ENCODE measurements at regions not wholly inside any gene's neighbourhood (a gene's known extent, or its start where the extent isn't known, plus 50 kb on each side); places are given as distances from the start of the nearest gene placed in this dataset.

DNA sequence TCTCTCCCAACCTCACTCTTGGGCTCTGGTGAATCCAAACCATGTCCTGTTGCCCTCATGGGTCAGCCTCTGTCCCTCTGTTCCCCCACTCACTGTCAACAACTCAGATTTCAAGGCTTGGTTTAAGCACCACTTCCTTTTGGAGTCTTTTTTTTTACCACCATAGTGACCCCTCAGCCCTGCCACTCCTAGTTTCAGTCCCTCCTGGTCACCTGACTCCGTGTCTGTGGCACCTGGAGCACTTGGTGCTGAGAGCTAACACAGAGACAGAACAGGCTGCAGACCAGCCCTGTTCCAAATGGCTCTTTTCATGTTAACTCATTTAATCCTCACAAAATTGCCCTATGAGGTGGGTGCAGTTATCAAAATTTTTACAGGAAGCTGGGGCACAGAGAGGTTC, 53.6 kb upstream of the SMNDC1 start:
- no peak overlapping the region for H3K4me3 ChIP-seq
- H3K27ac ChIP-seq: no peak overlapping the region
- intact Hi-C loops (cut with DNase I): no loop called here
- no peaks in the 10 kb centered on the region for H3K9me3 ChIP-seq
- H3K27me3 ChIP-seq: no peaks in the 10 kb centered on the region
- ATAC-seq (no peak), DNase-seq (no peak)
- no peaks in the 10 kb centered on the region for H3K36me3 ChIP-seq
- TF ChIP-seq, protein P1, sequence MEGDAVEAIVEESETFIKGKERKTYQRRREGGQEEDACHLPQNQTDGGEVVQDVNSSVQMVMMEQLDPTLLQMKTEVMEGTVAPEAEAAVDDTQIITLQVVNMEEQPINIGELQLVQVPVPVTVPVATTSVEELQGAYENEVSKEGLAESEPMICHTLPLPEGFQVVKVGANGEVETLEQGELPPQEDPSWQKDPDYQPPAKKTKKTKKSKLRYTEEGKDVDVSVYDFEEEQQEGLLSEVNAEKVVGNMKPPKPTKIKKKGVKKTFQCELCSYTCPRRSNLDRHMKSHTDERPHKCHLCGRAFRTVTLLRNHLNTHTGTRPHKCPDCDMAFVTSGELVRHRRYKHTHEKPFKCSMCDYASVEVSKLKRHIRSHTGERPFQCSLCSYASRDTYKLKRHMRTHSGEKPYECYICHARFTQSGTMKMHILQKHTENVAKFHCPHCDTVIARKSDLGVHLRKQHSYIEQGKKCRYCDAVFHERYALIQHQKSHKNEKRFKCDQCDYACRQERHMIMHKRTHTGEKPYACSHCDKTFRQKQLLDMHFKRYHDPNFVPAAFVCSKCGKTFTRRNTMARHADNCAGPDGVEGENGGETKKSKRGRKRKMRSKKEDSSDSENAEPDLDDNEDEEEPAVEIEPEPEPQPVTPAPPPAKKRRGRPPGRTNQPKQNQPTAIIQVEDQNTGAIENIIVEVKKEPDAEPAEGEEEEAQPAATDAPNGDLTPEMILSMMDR (IDR thresholded peaks at IDR 0.05): no peak
- peaks cover 13% of the 10 kb centered on the region for H3K4me1 ChIP-seq

DNA sequence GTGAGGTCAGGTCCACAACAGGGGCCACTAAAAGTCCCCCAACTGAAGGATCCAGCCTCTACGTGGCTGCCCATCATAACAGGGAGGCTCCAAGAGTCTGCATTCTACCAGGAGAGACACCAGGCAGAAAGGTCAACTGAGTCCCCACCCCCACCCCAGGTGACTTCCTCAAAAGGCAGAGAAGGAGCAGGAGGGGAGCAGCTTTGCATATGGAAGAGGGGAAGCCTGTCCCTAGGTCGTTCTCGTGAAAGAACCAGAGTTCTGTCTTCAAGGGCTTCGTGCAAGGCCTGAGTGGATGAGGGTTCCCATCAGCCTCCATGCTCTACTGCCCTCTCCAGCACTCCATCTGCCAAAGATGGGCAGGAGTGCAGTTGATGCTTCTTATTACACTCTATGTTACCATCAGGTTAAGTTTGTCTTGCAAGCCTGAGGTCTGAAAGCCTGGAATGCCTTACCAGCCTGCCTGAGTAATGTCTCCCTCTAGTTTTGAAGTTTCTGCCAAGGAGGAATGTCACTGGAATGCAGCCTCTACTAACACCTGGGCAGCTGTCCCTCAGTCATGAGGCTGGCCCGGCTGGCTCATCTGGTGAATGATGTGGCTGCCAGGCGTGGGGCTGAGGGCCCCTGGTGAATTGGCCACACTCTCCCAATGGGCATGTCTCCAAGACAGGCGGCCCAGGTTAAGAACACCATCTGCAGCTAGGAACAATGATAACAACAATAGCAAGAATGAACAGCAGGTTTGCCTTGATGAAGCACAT, 54.3 kb upstream of the SMNDC1 start:
- Histone ChIP-seq H3K36me3 (no peaks in the 10 kb centered on the region), H3K27ac (no peak overlapping the region), H3K4me3 (no peak overlapping the region), H3K4me1 (peaks cover 13% of the 10 kb centered on the region), H3K9me3 (no peaks in the 10 kb centered on the region), H3K27me3 (no peaks in the 10 kb centered on the region)
- TF ChIP-seq, protein P1 (IDR thresholded peaks at IDR 0.05): no peak
- peak; percentile 34 for ATAC-seq
- no peak for DNase-seq
- intact Hi-C loops (cut with DNase I): no loop called here

DNA sequence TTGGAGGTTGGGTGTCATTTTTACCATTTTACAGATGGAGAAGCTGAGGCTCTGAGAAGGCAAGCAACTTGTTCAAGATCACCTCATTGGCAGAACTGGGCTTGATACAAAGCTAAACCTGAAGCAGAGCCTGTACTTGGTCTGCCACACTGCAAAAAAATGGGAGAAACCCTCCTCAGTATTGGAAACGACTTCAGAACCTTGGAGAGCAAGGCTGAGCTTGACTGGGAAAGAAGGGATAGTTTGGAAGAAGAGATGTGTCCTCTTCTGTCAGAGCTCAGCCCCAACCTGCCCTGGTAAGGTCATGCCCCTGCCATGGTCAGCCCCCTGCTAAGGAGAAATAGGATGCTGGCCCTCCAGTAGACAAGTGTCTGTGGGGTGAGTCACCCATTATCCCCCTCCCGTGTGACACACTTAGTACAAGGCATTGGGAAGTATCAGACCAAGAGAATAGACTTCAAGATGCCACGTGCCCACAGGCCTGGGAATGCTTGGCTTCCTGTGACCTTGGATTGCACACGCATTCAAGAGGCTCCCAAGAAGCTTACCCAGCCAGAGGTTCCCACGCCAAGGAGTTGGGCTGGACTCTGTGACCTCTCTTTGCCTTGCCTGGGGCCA, 56.2 kb upstream of the SMNDC1 start:
- H3K27ac ChIP-seq: no peak overlapping the region
- no peaks in the 10 kb centered on the region for H3K36me3 ChIP-seq
- no peaks in the 10 kb centered on the region for H3K27me3 ChIP-seq
- DNase-seq (no peak), ATAC-seq (no peak)
- intact Hi-C loops (cut with DNase I): no loop called here
- peaks cover 13% of the 10 kb centered on the region for H3K4me1 ChIP-seq
- no peaks in the 10 kb centered on the region for H3K9me3 ChIP-seq
- H3K4me3 ChIP-seq: no peak overlapping the region
- TF ChIP-seq, protein P1 (IDR thresholded peaks at IDR 0.05): no peak

DNA sequence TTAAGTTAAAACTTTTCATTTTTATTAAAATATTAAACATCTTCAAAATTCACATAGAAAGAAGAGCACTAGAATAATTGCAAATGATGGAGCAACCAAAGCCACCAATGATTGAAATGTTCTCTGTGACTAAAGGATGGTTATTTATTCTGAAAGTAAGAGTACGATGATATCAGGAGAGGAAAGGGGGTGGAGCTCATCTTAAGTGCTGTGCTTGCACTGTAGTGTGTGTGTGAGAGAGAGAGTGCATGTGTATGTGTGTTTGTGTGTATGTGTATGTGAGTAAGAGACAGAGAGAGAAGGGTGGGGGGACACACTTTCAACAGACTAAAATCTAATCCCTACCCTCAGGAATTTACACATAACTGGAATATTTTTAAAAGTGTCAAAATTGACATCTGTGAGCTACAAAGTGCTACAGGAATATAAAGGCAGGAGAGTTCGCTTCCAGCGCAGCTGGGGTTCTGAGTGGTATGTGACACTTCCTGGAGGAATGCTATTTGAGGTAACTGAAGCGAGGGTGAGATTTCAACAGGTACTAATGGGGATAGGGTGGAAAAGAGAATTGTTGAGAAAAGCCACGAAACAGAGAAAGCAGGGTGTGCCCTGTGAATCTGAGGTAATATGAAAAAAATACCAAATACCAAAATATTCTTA, 57.2 kb upstream of the SMNDC1 start:
- Histone ChIP-seq H3K9me3 (no peaks in the 10 kb centered on the region), H3K36me3 (no peaks in the 10 kb centered on the region), H3K27ac (no peak overlapping the region), H3K4me3 (no peak overlapping the region), H3K4me1 (peaks cover 10% of the 10 kb centered on the region), H3K27me3 (no peaks in the 10 kb centered on the region)
- TF ChIP-seq, protein P1 (IDR thresholded peaks at IDR 0.05): no peak
- no peak for DNase-seq
- no peak for ATAC-seq
- intact Hi-C loops (cut with DNase I): no loop called here

DNA sequence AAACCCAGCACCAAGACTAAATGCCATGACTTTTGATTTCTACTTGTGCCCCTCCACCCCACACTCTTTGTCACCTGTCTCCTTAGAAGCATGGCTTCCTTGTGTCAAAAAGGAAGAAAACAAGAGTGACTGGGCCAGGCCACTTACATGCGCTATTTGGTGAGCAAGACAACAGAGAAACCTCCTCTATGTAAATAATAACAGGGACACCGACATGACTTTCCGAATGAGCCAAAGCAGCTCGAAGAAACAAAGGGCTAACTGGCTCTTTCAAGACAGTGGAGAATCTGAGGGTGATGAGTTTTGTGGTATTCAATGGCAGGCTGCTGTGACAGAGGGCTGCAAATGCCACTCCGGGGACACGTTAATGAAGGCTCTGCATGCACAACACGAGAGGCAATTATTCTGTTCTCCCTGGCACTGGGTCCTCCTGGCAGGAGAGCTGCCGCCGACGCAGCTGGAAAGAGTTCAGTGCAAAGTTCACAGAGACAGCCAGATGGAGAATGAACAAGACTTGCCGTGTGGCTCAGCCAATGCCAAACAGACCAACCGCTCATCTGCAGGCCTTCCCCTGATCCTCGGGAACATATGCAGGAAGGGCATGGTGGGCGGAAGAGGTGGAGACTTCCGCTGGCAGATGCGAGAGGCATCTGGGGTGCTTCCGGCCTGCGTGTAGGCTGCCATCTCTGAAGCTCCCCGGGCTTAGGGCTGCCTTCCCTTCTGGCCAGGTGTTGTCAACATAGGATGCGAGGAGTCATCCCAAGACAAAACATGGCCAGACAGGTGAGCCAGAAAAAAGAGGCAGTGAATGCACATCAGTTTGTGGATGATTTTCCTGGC, 59.1 kb upstream of the SMNDC1 start:
- Histone ChIP-seq H3K4me3 (no peak overlapping the region), H3K36me3 (no peaks in the 10 kb centered on the region), H3K4me1 (no peaks in the 10 kb centered on the region), H3K27ac (no peak overlapping the region), H3K9me3 (no peaks in the 10 kb centered on the region), H3K27me3 (no peaks in the 10 kb centered on the region)
- ATAC-seq: peak; percentile 25
- no peak for DNase-seq
- TF ChIP-seq, protein P1 (IDR thresholded peaks at IDR 0.05): no peak
- intact Hi-C loops (cut with DNase I): no loop called here
